ENCODE measurements at regions not wholly inside any gene's neighbourhood (a gene's known extent, or its start where the extent isn't known, plus 50 kb on each side); places are given as distances from the start of the nearest gene placed in this dataset.

DNA sequence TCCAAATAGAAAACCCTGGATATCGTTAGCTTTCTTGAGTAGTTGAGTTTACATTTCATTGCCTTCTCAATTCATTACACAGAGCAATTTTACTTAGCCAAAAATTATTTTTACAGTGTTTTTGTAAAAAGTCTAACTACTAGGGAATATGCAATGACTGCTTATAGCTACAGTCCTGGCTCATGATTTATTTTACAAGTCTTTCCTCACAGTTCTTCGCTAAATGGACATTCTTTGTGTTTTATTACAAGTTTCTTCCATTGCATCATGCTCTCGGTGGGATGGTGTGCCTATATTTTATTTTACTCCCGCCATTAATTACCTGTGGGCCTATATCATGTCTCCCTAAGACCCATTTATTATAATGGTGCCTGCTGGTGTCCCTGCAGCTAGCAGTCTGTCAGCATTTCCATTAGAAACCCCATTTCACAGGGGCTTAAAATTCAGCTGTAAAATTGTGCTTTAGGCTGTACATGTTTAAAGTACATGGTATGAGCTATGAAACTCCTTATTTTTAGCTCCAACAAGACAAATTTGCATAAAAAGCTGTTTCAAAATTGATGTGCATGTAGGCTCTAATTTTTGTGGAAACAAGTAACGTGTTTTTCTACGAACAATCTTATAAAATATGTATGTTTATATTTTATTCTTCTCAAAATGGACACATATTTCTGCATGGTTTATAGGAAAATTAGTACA is 227.4 kb downstream of the SLC7A11 start:
- no peak for DNase-seq (ENCODE audit: low spot score)

GRCh38 chr4:138013625-138014024 is 228.5 kb downstream of the SLC7A11 start:
- no peak for TF ChIP-seq HNF4A (conservative IDR thresholded peaks at IDR 0.05)
- Histone ChIP-seq H3K9ac (ENCODE audit: low read depth in 1 of 2, low read length in 2 of 2) (no peak overlapping the region), H3K4me1 (ENCODE audit: control insufficient read depth in 4 of 4, insufficient read depth in 4 of 4, low read length in 3 of 4) (no peaks in the 10 kb centered on the region), H3K36me3 (ENCODE audit: control insufficient read depth in 4 of 4, insufficient read depth in 3 of 4, low read depth in 1 of 4, low read length in 3 of 4) (no peaks in the 10 kb centered on the region), H3K27me3 (ENCODE audit: control insufficient read depth in 4 of 4, insufficient read depth in 4 of 4, low read length in 3 of 4) (no peaks in the 10 kb centered on the region), H3K4me3 (ENCODE audit: low read depth in 1 of 3, low read length in 3 of 3) (no peak overlapping the region), H3K9me3 (ENCODE audit: control insufficient read depth in 4 of 4, low read length in 3 of 4) (peaks cover 0 to 1% (median under 1%) of the 10 kb centered on the region in 4 donors), H3K27ac (ENCODE audit: low read depth in 1 of 2, low read length in 2 of 2) (no peak overlapping the region)
- WGBS: 58% methylated on average over 3 of the region's 3 CpGs
- no peak for DNase-seq (ENCODE audit: low spot score)

More for the DNA sequence above, 227.4 kb downstream of the SLC7A11 start:
- 81% methylated on average over 6 of the region's 6 CpGs for WGBS
- H3K36me3 ChIP-seq (ENCODE audit: control insufficient read depth in 4 of 4, insufficient read depth in 3 of 4, low read depth in 1 of 4, low read length in 3 of 4): no peaks in the 10 kb centered on the region
- H3K9ac ChIP-seq (ENCODE audit: low read depth in 1 of 2, low read length in 2 of 2): no peak overlapping the region
- peaks cover 0 to 3% (median under 1%) of the 10 kb centered on the region in 4 donors for H3K9me3 ChIP-seq (ENCODE audit: control insufficient read depth in 4 of 4, low read length in 3 of 4)
- TF ChIP-seq RXRA (IDR thresholded peaks at IDR 0.05): no peak
- TF ChIP-seq FOXA1 (IDR thresholded peaks at IDR 0.05): no peak
- no peak for TF ChIP-seq CTCF (IDR thresholded peaks at IDR 0.05; ENCODE audit: low read depth, low read length, missing input control)
- TF ChIP-seq SP1 (IDR thresholded peaks at IDR 0.05): no peak
- no peak for TF ChIP-seq GABPA (IDR thresholded peaks at IDR 0.05 in 1 of 2, conservative IDR thresholded peaks at IDR 0.05 in 1 of 2)
- TF ChIP-seq HNF4A (conservative IDR thresholded peaks at IDR 0.05): no peak
- no peak for TF ChIP-seq MAX (IDR thresholded peaks at IDR 0.05)
- no peak for TF ChIP-seq HNF4G (IDR thresholded peaks at IDR 0.05)
- no peak for TF ChIP-seq YY1 (IDR thresholded peaks at IDR 0.05)
- no peak for TF ChIP-seq TAF1 (conservative IDR thresholded peaks at IDR 0.05)
- TF ChIP-seq EGR1 (IDR thresholded peaks at IDR 0.05; ENCODE audit: low read depth in 2 of 2): no peak
- H3K4me1 ChIP-seq (ENCODE audit: control insufficient read depth in 4 of 4, insufficient read depth in 4 of 4, low read length in 3 of 4): no peaks in the 10 kb centered on the region
- H3K27me3 ChIP-seq (ENCODE audit: control insufficient read depth in 4 of 4, insufficient read depth in 4 of 4, low read length in 3 of 4): no peaks in the 10 kb centered on the region
- no peak overlapping the region for H3K27ac ChIP-seq (ENCODE audit: low read depth in 1 of 2, low read length in 2 of 2)
- H3K4me3 ChIP-seq (ENCODE audit: low read depth in 1 of 3, low read length in 3 of 3): no peak overlapping the region

DNA sequence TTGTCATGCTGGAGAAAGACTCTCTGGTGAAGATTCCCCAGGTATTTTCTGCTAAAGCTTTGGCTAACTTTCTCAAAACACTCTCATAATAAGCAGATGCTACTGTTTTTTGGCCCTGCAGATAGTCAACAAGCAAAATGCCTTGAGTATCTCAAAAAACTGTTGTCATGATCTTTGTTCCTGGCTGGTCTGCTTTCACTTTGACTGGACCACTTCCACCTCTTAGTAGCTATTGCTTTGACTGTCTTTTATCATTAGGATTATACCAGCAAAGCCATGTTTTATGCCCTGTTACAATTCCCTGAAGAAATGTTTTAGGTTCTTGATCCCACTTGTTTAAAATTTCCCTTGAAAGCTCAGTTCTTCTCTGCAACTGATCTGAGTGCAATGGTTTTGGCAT is 231.5 kb downstream of the SLC7A11 start:
- H3K27me3 ChIP-seq (ENCODE audit: control insufficient read depth in 4 of 4, insufficient read depth in 4 of 4, low read length in 3 of 4): no peaks in the 10 kb centered on the region
- H3K4me3 ChIP-seq (ENCODE audit: low read depth in 1 of 3, low read length in 3 of 3): no peak overlapping the region
- H3K9ac ChIP-seq (ENCODE audit: low read depth in 1 of 2, low read length in 2 of 2): no peak overlapping the region
- H3K36me3 ChIP-seq (ENCODE audit: control insufficient read depth in 4 of 4, insufficient read depth in 3 of 4, low read depth in 1 of 4, low read length in 3 of 4): no peaks in the 10 kb centered on the region
- no peak for DNase-seq (ENCODE audit: low spot score)
- no peaks in the 10 kb centered on the region for H3K4me1 ChIP-seq (ENCODE audit: control insufficient read depth in 4 of 4, insufficient read depth in 4 of 4, low read length in 3 of 4)
- H3K9me3 ChIP-seq (ENCODE audit: control insufficient read depth in 4 of 4, low read length in 3 of 4): no peaks in the 10 kb centered on the region
- no peak for TF ChIP-seq YY1 (IDR thresholded peaks at IDR 0.05)
- TF ChIP-seq GABPA (IDR thresholded peaks at IDR 0.05 in 1 of 2, conservative IDR thresholded peaks at IDR 0.05 in 1 of 2): no peak
- no peak for TF ChIP-seq REST (IDR thresholded peaks at IDR 0.05)
- TF ChIP-seq MAX (IDR thresholded peaks at IDR 0.05): no peak
- TF ChIP-seq ZBTB33 (IDR thresholded peaks at IDR 0.05): no peak
- no peak for TF ChIP-seq HNF4G (IDR thresholded peaks at IDR 0.05)
- TF ChIP-seq, protein P1, sequence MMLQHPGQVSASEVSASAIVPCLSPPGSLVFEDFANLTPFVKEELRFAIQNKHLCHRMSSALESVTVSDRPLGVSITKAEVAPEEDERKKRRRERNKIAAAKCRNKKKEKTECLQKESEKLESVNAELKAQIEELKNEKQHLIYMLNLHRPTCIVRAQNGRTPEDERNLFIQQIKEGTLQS (IDR thresholded peaks at IDR 0.05): no peak
- no peak for TF ChIP-seq HNF4A (conservative IDR thresholded peaks at IDR 0.05)
- no peak for TF ChIP-seq TAF1 (conservative IDR thresholded peaks at IDR 0.05)
- no peak for TF ChIP-seq RXRA (IDR thresholded peaks at IDR 0.05)
- TF ChIP-seq JUND (IDR thresholded peaks at IDR 0.05): no peak
- H3K27ac ChIP-seq (ENCODE audit: low read depth in 1 of 2, low read length in 2 of 2): no peak overlapping the region

All from liver (tissue), 8 donors.